Pancreas (tissue), 10 donors: ENCODE measurements at regions not wholly inside any gene's neighbourhood (a gene's known extent, or its start where the extent isn't known, plus 50 kb on each side); places are given as distances from the start of the nearest gene placed in this dataset.

ENCODE experiments used
- ATAC-seq, 4 donors: fragments of 200-7000 bp; cut with Tn5 transposase; one replicate each; pipeline versions ENCODE4 v1.8.0 to v1.9.1; 2020; ENCODE audit warnings: mild to moderate bottlenecking in 4 of 4, moderate library complexity in 4 of 4
- DNase-seq, 6 donors: peaks; one replicate each; pipeline ENCODE4 v3.0.0-alpha.2; 2020
- FAIRE-seq: peaks from 2 replicates; lab custom pipeline; 2012; peaks lifted over from hg19 to GRCh38; lab: Jason Lieb, UNC
- H3K27ac ChIP-seq, 4 donors: fragments of 200-600 bp; sonication (generic); 1 replicate in 3 of 4; 2 replicates in 1 of 4; pipeline versions ENCODE4 v1.5.0 to v1.8.0; 2020
- H3K27me3 ChIP-seq, 4 donors: fragments of 200-600 bp; one replicate each; pipeline ENCODE4 v1.8.0; 2021
- H3K36me3 ChIP-seq, 3 donors: fragments of 200-600 bp; sonication (generic) in 1 of 3; one replicate each; pipeline versions ENCODE4 v1.5.0 to v1.8.0; 2020 to 2021
- H3K4me1 ChIP-seq, 3 donors: fragments of 200-600 bp; one replicate each; pipeline ENCODE4 v1.8.0; 2021
- H3K4me3 ChIP-seq, 4 donors: fragments of 200-600 bp; sonication (generic) in 2 of 4; one replicate each; pipeline versions ENCODE4 v1.5.0 to v1.8.0; 2020 to 2021
- H3K9me3 ChIP-seq, 4 donors: fragments of 200-600 bp; one replicate each; pipeline ENCODE4 v1.8.0; 2021
- WGBS, 2 donors: extraction: QIAGEN DNeasy Blood & Tissue Kit; methylation state at CpG; one replicate each; pipeline ENCODE4 v1.1.7; 2013; 5-methylcytosine and 5-hydroxymethylcytosine counted together
- intact Hi-C, 3 donors: fragments of 100-400 bp; cut with DNase I; formaldehyde crosslinking; loops; one replicate each; pipeline versions ENCODE4 v1.11.1 to v1.14.2; 2022
- TF ChIP-seq, protein P1 (sequence below), 4 donors: fragments of 200-600 bp; sonication (generic) in 3 of 4; IDR thresholded peaks; one replicate each; pipeline versions ENCODE4 v1.5.0 to v1.8.0; 2021; ENCODE audit warnings: antibody characterized with exemption in 4 of 4
- donor health status: healthy with polysubstance abuse.
- donor health status: DM: no; HTN: no; CAD: no; lungs with moderate emphysema.
- donor health status: DM: no; HTN: no; CAD: no.
- donor health status: control.
- donor health status: control.
- donor health status: Bipolar disorder and iron deficiency.
- donor health status: DM: yes; HTN: yes; CAD: no.
- donor health status: DM: no; HTN: no; CAD: no.
- donor health status: DM: no; HTN: no; CAD: no.
- donor health status: DM: yes; HTN: yes; CAD: no.

DNA sequence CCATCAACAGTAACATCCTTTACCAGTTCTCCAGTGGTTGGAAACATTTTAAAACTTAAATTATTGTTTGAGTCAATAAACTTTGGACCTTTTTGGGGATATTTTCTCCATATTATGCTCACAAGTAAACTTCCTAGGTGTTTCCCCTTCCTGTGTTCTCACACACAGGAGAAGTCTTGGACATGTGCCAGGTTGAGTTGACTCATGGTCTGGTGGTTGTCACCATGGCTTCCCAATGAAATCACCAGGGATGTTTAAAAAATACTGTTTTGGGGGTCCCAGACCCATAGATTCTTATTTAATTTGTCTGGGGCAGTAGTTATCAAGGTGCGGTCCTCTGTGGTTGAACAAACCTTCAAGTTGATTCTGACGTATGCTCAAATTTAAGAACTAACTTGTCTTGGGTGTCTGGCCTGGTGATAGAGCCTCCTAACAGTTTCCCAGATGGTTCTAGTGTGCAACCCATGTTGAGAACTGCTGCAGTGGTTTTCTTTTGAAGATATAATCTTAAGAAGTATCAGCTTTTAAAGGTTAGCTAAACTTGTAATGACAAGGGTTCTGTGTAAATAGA lies 291.8 kb downstream of the EDEM1 start:
- no peak for FAIRE-seq
- intact Hi-C loops: no loop called here
- Histone ChIP-seq H3K4me3 (no peak overlapping the region), H3K27ac (no peak overlapping the region), H3K4me1 (no peaks in the 10 kb centered on the region), H3K36me3 (no peaks in the 10 kb centered on the region), H3K9me3 (no peaks in the 10 kb centered on the region), H3K27me3 (no peaks in the 10 kb centered on the region)
- no peak for ATAC-seq
- TF ChIP-seq, protein P1, sequence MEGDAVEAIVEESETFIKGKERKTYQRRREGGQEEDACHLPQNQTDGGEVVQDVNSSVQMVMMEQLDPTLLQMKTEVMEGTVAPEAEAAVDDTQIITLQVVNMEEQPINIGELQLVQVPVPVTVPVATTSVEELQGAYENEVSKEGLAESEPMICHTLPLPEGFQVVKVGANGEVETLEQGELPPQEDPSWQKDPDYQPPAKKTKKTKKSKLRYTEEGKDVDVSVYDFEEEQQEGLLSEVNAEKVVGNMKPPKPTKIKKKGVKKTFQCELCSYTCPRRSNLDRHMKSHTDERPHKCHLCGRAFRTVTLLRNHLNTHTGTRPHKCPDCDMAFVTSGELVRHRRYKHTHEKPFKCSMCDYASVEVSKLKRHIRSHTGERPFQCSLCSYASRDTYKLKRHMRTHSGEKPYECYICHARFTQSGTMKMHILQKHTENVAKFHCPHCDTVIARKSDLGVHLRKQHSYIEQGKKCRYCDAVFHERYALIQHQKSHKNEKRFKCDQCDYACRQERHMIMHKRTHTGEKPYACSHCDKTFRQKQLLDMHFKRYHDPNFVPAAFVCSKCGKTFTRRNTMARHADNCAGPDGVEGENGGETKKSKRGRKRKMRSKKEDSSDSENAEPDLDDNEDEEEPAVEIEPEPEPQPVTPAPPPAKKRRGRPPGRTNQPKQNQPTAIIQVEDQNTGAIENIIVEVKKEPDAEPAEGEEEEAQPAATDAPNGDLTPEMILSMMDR (IDR thresholded peaks at IDR 0.05): no peak
- DNase-seq: peak in 1 of 6 donors; percentile 9
- WGBS, 2 donors: 94 to 98% methylated on average over 2 of the region's 2 CpGs

DNA sequence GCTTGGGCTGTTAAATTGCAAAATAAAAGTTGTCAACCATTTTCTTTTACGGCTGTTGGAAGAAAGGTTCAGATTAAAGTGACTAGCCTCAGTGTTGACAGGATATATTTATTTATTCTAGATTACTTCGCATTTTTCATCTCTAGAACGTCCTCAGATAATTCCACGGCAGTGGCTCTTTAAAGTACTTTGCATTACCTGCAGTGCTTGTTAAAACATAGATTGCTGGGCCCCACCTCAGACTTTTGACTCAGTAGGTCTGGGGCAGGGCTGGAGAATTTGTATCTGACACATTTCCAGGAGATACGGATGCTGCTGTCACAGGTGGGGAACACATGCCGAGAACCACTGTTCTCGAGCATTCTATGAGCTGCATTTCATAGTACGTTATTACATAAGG lies 292.7 kb downstream of the EDEM1 start:
- no peaks in the 10 kb centered on the region for H3K9me3 ChIP-seq
- H3K4me3 ChIP-seq: no peak overlapping the region
- H3K27ac ChIP-seq: no peak overlapping the region
- no peaks in the 10 kb centered on the region for H3K4me1 ChIP-seq
- no peak for FAIRE-seq
- H3K36me3 ChIP-seq: no peaks in the 10 kb centered on the region
- ATAC-seq: no peak
- TF ChIP-seq, protein P1 (IDR thresholded peaks at IDR 0.05): no peak
- DNase-seq: no peak
- WGBS, 2 donors: 65 to 66% methylated on average over 8 of the region's 8 CpGs
- no peaks in the 10 kb centered on the region for H3K27me3 ChIP-seq
- intact Hi-C loops: no loop called here

DNA sequence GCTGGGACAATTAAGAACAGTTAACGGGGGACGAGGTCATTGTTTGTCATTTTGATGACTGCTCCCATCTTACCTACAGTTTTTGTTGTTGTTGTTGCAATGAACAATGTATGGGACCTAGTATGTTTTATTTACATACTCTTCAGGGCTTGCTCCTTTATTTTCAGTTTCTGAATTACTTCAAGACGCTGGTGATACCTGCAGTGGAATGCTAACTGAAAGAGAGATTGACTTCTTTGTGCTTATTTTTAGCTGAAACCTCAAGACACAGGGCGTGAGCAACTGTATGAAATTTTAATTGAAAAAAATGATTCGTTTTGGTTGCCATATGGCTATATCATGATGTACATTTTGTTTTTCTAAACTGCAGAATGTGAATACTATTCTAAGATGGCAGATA lies 297.9 kb downstream of the EDEM1 start:
- FAIRE-seq (no peak), DNase-seq (no peak), ATAC-seq (no peak)
- Histone ChIP-seq H3K36me3 (no peaks in the 10 kb centered on the region), H3K27me3 (no peaks in the 10 kb centered on the region), H3K4me1 (no peaks in the 10 kb centered on the region), H3K9me3 (no peaks in the 10 kb centered on the region), H3K27ac (no peak overlapping the region), H3K4me3 (no peak overlapping the region)
- 57 to 62% methylated on average over 5 of the region's 5 CpGs for WGBS, 2 donors
- intact Hi-C loops: no loop called here
- TF ChIP-seq, protein P1 (IDR thresholded peaks at IDR 0.05): no peak

DNA sequence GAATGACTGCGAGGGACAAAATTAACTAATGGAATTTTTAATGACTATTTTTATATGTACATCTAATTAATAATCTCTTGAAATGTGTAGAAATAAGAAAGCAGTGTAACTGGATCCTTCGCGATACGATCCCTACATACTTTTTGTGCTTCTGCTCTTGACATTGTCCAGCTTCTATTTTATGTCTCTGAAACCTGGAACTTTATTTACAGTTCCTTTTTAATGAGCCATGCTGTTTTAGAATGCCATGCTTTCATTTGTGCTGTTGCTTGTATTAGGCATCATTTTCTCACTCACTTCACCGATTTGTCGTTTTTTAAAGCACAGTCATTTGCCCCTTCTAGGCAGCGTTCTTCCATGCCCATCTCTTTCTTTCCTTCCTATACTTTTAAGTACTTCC lies 301.3 kb downstream of the EDEM1 start:
- intact Hi-C loops: no loop called here
- H3K4me3 ChIP-seq: no peak overlapping the region
- no peaks in the 10 kb centered on the region for H3K36me3 ChIP-seq
- H3K27me3 ChIP-seq: no peaks in the 10 kb centered on the region
- DNase-seq (no peak), FAIRE-seq (no peak), ATAC-seq (no peak)
- H3K27ac ChIP-seq: no peak overlapping the region
- TF ChIP-seq, protein P1 (IDR thresholded peaks at IDR 0.05): no peak
- WGBS, 2 donors: 85 to 90% methylated on average over 7 of the region's 7 CpGs
- H3K4me1 ChIP-seq: no peaks in the 10 kb centered on the region
- no peaks in the 10 kb centered on the region for H3K9me3 ChIP-seq

GRCh38 chr3:5489536-5489935 lies 302.0 kb downstream of the EDEM1 start:
- no peaks in the 10 kb centered on the region for H3K36me3 ChIP-seq
- intact Hi-C loops: no loop called here
- peak in 3 of 4 donors; percentile 40 to 74 (median 67) for ATAC-seq
- no peaks in the 10 kb centered on the region for H3K4me1 ChIP-seq
- H3K27me3 ChIP-seq: no peaks in the 10 kb centered on the region
- DNase-seq: no peak
- peak overlapping the region in 1 of 4 donors; percentile 0 for H3K27ac ChIP-seq
- 6 to 9% methylated on average over 3 of the region's 3 CpGs for WGBS, 2 donors
- no peak overlapping the region for H3K4me3 ChIP-seq
- no peaks in the 10 kb centered on the region for H3K9me3 ChIP-seq
- TF ChIP-seq, protein P1 (IDR thresholded peaks at IDR 0.05): no peak
- no peak for FAIRE-seq
